ENCODE measurements at regions not wholly inside any gene's neighbourhood (a gene's known extent, or its start where the extent isn't known, plus 50 kb on each side); places are given as distances from the start of the nearest gene placed in this dataset.
"Not testable (repeated sequence)": the region's sequence is repeated elsewhere in the genome, so short reads cannot be mapped to it uniquely, and the experiment has no call there.

DNA sequence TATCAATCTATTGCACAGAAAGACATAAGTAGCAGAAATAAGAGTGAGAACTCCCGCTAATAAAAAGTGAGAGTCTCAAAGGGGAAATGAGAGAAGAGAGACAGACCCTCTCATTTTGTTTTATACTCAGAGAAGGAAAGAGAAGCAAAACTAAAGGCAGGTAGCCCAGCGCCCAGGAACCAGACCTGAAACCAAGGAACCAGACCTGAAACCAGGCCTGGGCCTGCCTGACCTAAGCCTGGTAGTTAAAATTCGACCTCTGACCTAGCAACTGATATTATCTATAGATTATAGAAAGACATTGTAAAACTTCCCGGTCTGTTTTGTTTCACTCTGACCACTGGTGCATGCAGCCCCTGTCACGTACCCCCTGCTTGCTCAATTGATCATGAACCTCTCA, 134.5 kb upstream of the SEMA6A start:
- no peak for DNase-seq

DNA sequence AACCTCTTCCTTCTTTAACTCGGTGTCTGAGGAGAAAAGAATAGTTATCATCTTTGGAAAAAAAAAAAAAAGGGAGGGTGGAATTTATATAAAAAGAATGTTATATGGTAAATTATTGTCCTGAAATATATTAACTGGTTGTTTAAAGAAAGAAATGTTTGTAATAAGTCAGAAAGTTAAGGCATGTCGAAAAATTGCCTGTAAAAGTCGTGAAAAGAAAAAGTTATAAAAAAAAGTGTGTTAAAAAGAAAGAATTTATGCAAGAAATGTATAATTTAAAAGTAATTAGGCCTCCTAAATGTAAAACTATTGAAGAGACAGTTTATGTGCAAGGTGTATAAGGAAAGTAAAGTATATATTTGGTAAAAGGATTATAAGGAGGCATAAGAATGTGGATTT, 130.5 kb upstream of the SEMA6A start:
- DNase-seq = not testable (repeated sequence)

DNA sequence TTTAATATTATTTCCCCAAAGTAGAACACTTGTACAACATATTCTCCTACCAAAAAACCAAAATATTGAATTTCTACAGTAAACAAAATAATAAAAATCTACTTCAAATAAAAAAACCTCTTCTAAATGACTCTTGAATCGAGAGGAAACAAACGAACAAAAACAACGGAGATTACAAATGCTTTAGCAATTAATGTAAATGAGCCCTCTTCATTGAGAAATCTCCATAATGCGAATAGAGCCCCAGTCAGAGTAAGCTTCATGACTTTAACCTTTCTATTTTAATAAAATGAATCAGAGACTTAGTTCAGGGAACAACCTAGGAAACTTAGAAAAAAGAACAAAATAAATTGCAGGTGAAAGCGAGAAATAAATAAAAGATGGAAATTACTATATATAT, 129.3 kb upstream of the SEMA6A start:
- no peak for DNase-seq

DNA sequence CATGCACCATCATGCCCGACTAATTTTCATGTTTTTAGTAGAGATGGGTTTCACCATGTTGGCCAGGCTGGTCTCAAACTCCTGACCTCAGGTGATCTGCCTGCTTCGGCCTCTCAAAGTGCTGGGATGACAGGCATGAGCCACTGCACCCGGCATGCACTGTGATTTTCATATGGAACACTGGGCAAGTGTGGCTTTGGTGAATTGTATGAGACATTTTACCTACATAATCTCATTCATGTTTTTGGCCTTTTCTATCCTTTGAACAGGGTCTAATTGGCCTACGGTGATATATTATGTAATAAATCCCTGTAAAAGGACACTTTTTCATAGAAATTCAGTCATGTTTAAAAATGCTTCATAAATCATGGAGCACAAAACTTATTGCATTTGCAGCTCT, 128.7 kb upstream of the SEMA6A start:
- DNase-seq = no peak

DNA sequence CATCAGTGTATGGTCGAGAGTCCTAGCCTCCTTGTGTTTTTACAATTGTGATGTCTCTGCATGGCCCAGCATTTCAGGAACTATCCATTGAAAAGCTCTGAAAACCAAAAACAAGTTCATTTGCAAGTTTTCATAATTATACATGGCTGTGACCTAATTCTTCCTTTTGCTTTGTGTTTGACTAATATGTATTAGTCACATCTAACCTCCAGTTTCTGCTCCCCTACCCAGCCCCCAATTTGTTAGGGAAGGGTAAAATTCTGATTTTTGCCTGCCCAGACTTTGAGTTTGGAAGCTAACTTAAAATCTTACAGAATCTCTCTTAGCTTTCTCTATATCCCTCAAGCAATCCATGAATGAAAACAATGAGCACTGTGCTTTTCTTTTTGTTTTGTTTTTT, 128.2 kb upstream of the SEMA6A start:
- DNase-seq = no peak

DNA sequence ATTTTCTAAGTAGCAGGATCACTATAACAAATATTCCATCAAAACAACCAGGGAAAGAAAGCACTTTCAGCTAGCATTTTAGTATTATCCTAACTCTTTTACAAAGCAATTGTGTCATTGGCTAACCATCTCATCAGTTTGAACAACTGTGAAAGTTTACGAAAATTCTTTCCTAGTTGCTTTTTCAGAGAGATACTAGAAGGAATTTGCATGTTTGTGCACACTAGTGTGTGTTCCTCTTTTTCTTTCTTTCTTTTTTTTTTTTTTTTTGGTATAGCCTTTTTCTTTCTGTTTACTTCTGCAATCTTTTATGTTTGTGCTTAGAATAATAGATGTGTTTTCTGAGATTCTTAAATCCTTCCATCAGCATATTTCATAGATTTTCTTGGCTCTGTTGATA, 124.7 kb upstream of the SEMA6A start:
- no peak for DNase-seq

DNA sequence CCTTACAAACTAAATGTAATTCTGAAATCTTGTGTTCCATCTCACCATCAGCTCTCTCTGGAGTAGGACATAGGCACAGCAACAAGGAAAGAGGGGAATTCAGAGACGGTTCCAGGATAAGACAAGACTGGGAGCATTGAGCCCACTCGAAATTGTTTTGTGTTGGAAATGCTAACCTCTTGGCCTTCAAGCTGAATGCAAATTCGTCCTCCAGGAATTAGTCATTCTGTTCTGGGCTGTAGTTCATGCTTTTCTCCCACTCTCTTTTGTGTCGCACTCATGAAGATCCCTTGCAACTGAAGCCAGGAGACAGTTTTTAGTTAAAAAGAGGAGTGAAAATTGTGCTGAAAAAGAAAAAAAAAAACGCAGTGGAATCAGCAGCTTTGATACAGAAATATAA, 121.7 kb upstream of the SEMA6A start:
- no peak for DNase-seq

DNA sequence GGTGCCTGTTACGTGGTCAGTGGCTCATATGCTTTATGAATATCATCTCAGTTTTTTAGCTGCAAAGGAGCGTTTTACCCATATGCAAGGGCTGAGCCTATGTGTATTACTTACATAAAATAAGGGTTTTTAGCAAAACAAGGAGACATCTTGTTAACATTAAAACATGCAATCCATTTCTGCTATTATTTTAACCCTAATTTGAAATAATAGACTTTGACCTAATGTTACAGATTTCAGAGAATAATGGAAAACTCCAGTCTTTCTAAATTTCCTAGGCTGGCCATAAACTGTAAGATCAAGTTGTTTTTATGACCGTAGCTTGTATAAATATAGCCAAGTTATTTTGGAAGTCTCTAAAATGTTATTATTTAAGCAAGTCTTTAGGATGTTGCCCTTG, 121.1 kb upstream of the SEMA6A start:
- DNase-seq = no peak

DNA sequence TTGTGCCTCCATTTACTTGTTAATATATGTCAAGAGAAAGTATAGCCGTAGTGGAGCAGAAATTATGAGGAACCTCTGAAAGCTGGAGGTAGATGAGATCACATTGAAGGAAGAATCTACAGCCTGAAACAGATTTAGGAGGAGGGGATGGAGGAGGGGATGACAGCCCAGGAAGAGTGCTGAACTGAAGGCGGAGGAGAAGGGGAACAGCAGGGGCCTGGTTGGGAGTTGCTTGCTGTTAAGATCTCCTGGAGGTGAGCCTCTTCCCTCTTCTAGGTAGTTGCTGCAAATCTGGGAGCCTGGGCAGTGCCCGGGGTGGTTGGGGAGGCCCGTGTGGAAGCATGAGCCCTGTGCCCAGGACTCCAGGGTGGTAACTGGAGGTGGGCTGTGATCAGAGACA, 111.8 kb upstream of the SEMA6A start:
- DNase-seq = no peak

DNA sequence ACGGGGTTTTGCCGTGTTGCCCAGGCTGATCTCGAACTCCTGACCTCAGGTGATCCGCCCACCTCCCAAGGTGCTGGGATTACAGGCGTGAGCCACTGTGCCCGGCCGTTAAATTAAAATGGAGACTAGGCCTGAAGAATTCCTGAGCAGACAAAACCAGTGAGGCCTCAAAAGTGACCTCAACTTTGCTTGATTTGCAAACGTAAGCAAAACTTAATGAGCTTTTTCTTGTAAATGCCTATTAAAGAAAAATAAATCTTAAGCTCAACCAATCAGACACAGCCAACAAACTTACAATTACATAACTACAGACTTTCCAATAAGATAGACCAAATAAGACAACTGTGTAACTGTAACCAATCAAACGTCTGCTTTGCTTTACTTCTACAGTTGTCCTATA, 111.3 kb upstream of the SEMA6A start:
- DNase-seq = no peak

DNA sequence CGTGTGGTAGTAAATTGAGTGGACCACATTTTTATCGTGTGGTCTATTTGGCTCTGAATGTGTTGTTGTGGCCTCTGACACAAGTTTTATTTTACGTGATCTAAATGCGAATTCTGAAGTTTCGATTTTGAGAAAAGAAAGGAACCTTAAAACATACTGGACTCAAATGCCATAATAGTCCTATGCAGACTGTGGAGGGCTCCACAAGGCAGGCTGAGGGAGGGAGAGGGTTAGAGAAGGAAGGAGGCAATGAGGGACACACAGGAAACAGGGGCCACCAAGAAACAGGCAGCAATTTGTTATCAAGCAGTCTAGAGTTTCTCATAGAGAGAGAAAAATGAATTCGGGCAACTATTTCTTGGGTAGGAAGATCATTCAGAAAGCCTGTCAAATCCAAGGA, 110.4 kb upstream of the SEMA6A start:
- no peak for DNase-seq

DNA sequence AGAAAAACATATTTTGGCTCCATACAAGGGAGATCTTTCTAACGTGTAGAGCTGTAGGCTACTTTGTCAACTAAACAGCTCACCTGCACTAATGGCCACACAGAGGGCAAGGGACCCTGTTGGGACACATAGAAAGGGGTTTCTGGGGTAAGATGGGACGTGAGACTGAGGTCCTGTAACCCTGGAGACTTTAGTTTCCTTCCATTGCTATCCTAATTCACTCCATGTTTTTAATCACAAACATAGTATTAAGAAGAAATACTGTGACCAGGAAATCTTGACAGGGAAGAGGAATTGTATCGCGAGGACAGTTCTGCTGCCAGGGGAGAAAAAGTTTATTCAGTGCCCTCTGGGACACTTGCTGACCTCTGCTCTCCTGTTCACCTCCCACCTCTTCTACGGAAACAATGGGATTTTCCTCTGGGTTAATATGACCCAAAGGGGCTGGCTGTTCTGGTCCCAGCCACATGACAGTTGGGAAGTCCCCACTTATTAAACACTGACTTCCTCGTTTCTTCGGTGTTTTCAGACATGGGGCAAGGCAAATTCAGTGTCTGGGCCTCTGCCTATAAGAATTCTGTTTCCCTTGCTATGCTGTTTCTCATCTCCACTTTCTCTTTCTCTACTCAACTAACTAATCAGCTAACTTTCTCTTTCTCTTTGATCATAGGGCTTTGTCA, 106.9 kb upstream of the SEMA6A start:
- no peak for DNase-seq

DNA sequence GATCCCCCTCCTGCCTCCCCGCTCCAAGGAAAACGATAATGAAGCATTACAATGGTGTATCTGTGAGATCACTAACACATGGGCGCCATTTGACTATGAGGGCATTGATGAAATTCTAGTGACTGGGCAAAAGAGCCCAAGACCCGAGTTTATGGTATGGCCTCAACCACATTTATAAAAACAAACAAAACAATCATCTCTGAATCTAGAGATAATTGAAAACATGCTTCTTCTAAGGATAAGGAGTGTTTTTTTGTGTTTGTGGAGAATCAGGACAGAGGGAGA, 100.9 kb upstream of the SEMA6A start:
- DNase-seq = no peak

DNA sequence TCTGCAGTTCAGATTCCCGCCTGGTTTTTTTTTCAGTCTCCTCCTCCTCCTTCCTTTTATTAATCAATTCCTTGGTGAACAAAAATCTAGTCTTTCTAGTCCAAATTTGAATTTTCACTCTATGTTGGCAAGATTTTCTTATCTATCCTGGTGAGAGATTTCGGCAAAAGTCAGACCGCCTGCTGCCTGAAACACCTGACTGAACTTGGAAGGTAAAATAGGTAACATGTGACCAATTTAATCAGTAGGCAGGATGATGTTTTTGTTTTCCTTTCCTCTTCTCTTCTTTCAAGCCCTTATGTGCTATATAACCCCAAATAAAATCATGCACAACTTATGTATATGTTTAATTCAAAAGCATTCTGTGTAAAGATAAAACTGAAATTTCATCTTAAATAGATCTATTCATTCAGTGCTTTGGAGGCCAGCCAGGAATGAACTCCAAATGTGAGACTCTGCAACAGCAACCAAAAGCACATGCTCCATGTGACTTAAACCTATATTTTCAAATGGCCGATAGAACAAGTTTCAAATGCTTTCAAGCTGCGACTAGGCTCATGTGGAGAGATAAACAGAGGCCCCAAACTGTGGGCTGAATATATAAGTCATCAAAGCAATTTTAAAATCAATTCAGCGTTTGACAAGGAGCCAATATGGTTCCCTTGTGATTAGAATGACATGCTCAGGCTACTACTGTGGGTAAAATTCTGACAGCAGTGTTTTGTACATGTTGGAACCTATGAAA, 100.4 kb upstream of the SEMA6A start:
- no peak for DNase-seq

DNA sequence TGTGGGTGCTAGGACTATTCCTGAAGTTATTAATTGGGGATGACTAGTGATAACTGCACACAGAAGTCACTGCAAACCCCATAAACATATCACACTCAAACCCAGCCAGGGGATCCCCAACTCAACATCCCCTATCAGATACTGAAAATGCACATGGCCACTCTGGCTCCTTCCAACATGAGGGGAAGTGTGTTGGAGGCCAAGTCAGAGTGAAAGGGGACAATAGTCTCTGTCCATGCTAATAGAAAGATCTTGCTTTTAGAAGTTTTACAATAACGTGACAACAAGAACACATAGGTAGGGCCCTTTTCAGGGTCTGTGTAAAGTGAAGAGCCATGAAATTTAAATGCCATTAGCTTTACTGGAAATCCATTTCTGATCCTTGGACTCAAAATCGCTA, 98.8 kb upstream of the SEMA6A start:
- no peak for DNase-seq

DNA sequence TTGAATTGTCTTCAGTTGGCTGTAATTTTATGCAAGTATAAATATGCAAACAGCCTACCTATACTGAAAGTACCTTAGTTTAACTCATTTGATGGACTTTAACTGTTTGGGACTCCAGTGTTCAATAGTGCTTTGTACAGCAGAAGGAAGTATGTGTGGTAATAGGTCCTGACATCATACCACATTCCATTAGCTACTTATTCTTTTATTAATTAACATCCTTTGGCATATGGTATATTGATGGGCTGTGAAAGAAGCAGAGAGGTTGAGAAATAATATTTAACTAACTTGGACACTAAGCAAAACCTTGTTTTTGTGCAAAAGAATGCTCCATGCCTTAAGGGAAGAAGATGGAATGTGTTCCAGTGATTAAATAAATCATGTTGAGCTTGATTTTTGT, 97.6 kb upstream of the SEMA6A start:
- DNase-seq = no peak

DNA sequence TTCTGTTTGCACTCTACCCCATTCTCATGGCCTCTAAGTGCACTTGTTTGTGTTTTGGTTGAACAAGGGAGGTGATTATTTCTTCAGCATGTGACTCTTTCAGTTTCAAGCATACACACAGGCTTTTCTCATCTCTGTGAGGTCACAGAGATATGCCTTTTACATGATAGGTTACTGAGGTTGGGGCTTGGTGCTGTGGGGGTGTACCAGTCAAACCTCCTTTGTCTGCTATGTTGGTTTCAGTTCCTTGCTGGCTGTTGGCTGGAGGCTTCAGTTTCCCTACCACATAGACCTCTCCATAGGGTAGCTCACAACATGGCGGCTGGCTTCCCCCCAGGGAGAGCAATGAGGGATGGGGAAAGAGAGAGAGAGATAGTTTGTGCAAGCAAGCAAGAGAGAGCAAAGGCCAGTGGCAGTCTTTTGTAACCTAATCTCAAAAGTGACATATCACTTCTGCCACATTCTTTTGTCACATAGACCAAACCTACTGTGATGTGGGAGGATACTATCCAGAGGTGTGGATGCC, 96.7 kb upstream of the SEMA6A start:
- no peak for DNase-seq

DNA sequence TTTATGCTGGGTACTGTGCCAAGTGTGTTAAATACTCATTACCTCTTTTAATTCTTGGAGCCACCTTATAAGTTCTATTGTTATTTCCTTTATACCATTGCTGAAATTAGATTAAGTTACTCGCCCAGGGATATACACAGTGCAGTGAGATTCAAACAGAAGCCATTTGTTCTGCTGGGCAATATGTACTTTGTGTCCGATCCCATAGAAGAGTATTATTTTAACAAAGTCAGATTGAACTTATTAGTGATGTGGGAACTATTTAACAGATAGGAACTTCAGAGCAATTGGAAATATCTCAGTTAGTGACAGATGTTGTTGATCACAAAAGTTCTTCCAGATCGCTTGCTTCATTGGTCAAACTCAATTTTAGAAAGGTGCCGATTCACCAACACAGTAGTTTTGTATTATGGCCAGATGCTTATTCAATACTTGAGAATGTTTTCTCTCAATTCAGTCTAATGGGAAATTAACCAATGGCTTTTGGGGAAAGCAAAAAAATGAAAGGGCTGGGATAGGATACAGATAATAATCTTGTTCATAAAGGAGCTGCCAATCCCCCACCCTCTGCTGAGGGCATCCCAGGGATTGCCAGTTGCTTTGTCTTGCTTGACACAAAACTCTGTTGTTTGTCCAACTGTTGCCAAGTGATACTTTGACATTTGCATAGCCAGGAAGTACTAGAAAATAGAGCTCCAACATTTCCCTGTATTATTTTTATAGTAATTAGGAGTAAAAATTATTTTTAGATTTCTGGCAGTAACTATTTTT, 94.8 kb upstream of the SEMA6A start:
- no peak for DNase-seq

DNA sequence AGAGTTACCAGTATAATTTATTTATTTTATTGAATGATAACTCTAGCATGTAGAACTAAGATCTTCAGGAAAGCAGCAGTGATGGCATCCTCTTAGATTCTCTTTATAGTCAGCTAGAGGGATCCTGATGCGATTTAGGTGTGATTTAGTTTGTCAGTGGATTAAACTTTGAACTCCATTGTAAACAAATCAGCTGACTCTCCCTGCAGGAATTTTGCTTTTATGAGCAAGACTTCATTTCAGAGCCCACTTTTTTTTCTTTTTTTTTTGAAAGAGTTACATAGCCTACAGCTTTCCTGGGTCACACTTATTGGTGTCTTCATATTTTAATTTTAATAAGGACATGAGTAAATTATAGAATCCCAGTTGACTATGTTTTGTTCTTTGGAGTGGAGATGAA, 93.8 kb upstream of the SEMA6A start:
- no peak for DNase-seq

DNA sequence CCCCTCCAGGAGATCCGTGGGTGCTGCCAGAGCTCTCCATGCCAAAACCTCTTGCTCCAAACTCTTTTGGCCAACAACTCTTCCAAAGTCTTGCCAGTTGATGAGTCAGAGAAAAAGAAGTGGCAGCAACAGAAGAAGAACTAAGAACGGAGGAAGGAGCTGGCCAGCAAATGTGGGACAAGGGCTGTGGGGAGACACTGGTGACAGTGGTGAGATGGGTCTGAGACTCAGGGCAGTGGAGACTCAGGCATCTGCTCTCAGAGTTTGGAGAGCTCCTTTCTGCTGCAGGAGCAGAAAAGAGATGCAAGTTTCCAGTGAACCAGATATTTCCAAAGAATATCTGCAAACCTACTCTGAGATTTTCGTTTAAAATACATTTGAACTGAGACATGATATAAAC, 92.3 kb upstream of the SEMA6A start:
- DNase-seq = no peak

DNA sequence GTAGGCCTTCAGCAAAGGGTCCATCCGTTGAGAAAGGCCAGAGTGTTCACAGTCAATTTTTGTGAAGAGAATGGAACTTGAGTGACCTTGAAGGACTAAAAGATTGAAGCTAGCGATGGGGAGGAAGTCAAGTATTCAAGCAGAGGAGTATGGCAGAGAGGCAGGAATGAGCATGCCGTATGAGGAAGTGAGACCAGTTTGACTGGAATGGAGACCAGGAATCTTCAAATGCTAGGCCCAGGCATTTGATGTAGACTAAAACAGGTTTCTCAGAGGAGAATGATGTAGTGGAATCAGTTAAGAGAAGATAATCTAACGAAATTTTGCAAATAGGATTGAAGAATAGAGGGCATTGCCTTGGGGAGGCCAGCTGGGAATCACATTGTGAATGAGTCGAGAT, 90.4 kb upstream of the SEMA6A start:
- DNase-seq = no peak

DNA sequence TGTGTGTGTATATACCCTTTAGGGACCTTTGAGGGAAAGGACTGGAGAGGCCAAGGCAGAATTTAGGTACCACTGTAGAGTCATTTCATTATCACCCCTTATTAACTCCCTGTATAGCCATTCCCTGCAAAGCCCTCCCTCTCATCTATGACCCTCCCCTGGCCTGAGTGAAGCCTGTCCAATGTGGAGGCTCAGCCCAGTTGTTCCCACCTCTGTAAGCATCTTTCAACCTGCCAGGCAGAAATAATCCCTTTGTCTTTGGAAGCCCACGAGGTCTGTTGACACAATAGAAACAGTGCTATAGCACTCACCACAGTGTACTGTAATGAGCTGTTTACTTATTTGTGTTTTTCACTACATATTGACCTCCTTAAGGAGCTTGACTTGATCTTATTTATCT, 88.5 kb upstream of the SEMA6A start:
- no peak for DNase-seq

DNA sequence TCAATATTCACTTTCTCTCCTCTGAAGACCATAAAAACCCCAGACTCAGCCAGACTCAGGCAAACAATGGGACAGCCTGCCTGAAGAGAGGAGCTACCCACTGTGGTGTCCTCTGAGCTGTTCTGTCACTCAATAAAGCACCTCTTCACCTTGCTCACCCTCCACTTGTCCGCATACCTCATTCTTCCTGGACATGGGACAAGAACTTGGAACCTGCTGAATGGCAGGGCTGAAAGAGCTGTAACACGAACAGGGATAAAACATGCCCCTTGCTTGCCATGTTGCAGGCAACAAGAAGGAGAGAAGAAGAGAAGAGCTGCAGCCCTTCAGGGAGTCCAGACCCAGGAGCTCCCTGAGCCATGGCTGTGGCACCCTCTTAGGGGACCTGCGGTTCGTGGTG, 86.8 kb upstream of the SEMA6A start:
- DNase-seq = no peak

DNA sequence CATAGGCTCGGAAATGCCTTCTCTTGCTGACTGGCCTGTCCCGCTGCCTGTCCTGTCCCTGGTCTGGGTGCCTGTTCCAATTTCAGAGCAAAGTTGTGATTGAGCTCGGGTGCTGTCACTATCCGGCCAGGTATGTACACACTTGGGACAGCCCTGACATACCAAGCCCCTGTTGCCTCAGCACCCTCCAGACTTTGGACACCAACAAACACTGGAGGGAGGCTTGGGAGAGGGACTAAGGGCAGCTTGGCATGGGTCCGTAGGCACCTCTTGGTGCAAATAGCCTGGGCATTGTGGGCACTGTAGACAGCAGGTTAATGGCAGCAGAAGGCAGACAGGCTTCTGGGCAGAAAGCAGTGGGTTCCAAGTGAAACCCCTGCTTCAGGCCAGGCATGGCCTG, 86.3 kb upstream of the SEMA6A start:
- no peak for DNase-seq

Measured in T-helper 9 cell (primary cell).